IPS-20b (cell line): ENCODE measurements at regions not wholly inside any gene's neighbourhood (a gene's known extent, or its start where the extent isn't known, plus 50 kb on each side); places are given as distances from the start of the nearest gene placed in this dataset.

Experiments
- H3K27ac ChIP-seq: one replicate; pipeline ENCODE4 v1.5.1; 2013; ENCODE audit warnings: low read length
- H3K27me3 ChIP-seq: 2 replicates; pipeline ENCODE4 v1.6.1; 2013; ENCODE audit warnings: mild to moderate bottlenecking, low read length, inconsistent platforms; ENCODE audit not compliant: insufficient read depth
- H3K36me3 ChIP-seq: 2 replicates; pipeline ENCODE4 v1.6.1; 2013; ENCODE audit warnings: low read depth, mild to moderate bottlenecking, inconsistent platforms, low read length, moderate library complexity; ENCODE audit not compliant: insufficient read depth
- H3K4me1 ChIP-seq: 2 replicates; pipeline ENCODE4 v1.6.1; 2013; ENCODE audit warnings: mild to moderate bottlenecking, control low read depth, inconsistent platforms, low read length, moderate library complexity; ENCODE audit not compliant: insufficient read depth
- H3K4me3 ChIP-seq: 2 replicates; pipeline ENCODE4 v1.5.1; 2013; ENCODE audit warnings: mild to moderate bottlenecking, low read length, inconsistent platforms
- H3K9ac ChIP-seq: 2 replicates; pipeline ENCODE4 v1.6.1; 2013; ENCODE audit warnings: low read depth, mild to moderate bottlenecking, inconsistent platforms, low read length, moderate library complexity
- H3K9me3 ChIP-seq: 2 replicates; pipeline ENCODE4 v1.6.1; 2013; ENCODE audit warnings: mild to moderate bottlenecking, low read depth, low read length, inconsistent platforms; ENCODE audit not compliant: insufficient read depth

DNA sequence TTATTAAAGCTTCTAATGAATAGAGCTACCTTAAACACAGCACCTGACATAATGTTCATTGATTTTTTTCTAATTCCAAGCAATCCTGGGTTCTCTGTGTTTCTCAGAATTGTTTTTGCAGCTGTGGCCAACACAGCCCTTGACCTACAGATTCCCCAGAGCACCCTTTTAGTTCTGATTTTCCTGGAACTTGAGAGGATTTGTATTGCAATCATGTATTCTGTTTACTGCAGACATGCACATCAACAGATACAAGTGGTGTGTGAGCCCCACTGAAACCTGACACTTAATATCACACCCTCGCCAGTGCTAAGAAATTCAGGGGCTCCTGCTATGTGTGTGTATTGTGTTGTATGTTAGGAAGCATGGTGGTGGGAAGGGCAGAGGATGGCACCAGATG lies 344.2 kb upstream of the POM121L12 start:
- Histone ChIP-seq H3K4me3 (no peak overlapping the region), H3K36me3 (no peaks in the 10 kb centered on the region), H3K27me3 (no peaks in the 10 kb centered on the region), H3K9ac (no peak overlapping the region), H3K27ac (no peak overlapping the region), H3K4me1 (peaks cover 9% of the 10 kb centered on the region), H3K9me3 (no peaks in the 10 kb centered on the region)

DNA sequence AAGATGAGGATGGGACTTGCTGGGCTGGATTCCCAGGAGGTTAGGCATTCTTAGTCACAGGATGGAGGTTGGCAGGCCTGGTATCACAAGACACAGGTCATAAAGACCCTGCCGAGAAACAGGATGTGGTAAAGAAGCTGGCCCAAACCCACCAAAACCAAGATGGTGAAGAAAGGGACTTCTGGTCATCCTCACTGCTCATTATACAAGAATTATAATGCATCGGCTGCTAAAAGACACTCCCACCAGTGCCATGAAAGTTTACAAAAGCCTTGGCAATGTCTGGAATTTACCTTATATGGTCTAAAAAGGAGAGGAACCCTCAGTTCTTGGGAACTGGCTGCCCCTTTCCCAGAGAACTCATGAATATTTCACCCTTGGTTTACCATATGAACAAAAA lies 345.5 kb upstream of the POM121L12 start:
- Histone ChIP-seq H3K4me1 (no peaks in the 10 kb centered on the region), H3K27ac (no peak overlapping the region), H3K36me3 (no peaks in the 10 kb centered on the region), H3K9me3 (no peaks in the 10 kb centered on the region), H3K9ac (no peak overlapping the region), H3K4me3 (no peak overlapping the region), H3K27me3 (no peaks in the 10 kb centered on the region)

DNA sequence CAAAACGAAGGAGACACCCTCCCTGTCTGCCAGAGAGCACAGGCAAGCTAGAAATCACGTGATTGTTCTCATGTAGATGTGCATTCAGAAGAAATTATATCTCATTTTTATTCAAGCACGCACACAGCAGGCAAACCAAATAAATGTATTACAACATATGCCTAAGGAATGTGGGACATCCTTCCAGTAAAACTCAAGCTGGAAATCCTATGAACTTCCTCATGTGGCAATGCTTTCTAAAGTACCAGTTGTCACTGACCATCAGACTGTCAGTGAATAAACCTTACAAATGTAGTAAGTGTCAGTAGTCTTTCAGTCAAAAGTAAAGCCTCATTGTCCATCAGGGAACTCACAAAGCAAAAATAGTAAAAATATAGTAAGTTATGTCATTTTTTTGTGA lies 350.1 kb upstream of the POM121L12 start:
- no peak overlapping the region for H3K4me3 ChIP-seq
- H3K27me3 ChIP-seq, result no peaks in the 10 kb centered on the region
- no peaks in the 10 kb centered on the region for H3K9me3 ChIP-seq
- no peak overlapping the region for H3K27ac ChIP-seq
- no peaks in the 10 kb centered on the region for H3K4me1 ChIP-seq
- no peak overlapping the region for H3K9ac ChIP-seq
- no peaks in the 10 kb centered on the region for H3K36me3 ChIP-seq

DNA sequence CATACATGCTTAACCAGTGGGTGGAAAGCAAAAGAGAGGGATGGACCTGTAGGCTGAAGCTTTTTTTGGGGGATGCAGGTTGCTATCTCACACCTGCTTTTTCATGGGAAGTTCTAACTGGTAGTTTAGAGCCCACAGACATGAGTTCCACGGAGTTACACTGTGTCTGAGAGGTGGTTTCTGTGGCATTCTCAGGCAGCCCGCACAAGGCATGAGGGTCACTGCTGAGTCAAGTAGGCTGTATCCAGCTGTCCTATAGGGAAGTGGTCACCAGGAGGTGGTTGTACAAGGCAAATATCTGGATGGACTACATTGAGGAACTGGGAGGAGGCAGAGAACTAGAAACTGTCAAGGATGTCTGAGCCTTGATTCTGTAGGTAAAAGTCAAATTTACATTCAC lies 351.0 kb upstream of the POM121L12 start:
- no peaks in the 10 kb centered on the region for H3K36me3 ChIP-seq
- H3K27ac ChIP-seq, result no peak overlapping the region
- H3K9ac ChIP-seq, result no peak overlapping the region
- no peaks in the 10 kb centered on the region for H3K27me3 ChIP-seq
- no peaks in the 10 kb centered on the region for H3K9me3 ChIP-seq
- H3K4me1 ChIP-seq, result no peaks in the 10 kb centered on the region
- no peak overlapping the region for H3K4me3 ChIP-seq

DNA sequence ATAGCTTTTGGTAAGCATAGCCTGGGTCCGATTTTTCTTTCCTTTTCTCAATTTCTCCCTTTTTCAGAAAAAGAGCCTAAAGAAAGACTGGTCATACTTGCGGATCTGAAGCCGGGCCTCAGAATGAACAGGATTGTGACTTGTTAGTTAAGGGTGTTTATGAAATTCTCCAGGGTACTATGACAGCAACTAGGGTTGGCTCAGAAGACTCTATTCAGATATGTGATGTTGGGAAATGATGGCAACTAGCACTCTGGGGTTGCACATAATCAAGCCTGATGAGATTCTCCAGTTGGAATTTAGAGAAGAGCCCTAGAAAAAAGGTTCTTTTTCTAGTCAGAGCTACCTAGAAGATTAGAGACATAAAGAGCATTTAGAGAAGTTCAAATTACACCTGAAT lies 352.4 kb upstream of the POM121L12 start:
- no peak overlapping the region for H3K4me3 ChIP-seq
- H3K4me1 ChIP-seq, result no peaks in the 10 kb centered on the region
- H3K9ac ChIP-seq, result no peak overlapping the region
- no peak overlapping the region for H3K27ac ChIP-seq
- H3K36me3 ChIP-seq, result no peaks in the 10 kb centered on the region
- H3K27me3 ChIP-seq, result no peaks in the 10 kb centered on the region
- no peaks in the 10 kb centered on the region for H3K9me3 ChIP-seq

DNA sequence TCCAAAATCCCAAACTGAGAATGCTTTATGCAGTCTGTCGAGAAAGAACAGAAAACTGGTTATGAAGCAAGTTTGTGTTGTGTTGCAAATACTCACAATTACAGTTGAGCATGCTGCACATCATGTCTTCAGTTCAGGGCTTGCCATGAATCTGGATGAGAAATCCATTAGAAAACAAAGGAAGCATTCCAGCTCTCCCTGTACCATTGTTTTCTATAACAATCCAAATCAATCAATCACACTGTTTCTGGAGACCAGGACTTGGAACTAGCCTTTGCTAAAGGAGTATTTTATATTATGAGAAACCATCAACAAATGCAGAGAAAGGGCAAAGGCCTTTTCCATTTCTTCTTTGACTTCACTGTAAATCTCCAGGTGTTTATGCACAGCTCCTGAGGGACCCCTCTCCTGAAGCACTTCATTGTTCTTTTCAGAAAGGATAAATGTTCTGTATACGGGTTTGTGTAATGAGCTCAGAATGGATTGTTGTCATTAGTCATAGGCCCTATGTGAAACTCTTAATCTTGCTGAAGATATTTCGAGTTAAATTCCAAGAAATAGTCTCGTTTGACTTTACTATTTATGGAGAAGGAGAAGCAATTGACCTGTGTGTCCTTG lies 364.7 kb upstream of the POM121L12 start:
- Histone ChIP-seq H3K9ac (no peak overlapping the region), H3K9me3 (no peaks in the 10 kb centered on the region), H3K27me3 (no peaks in the 10 kb centered on the region), H3K4me3 (no peak overlapping the region), H3K27ac (no peak overlapping the region), H3K36me3 (no peaks in the 10 kb centered on the region), H3K4me1 (peaks cover 5% of the 10 kb centered on the region; the same call in 1 of the 2 replicates)

DNA sequence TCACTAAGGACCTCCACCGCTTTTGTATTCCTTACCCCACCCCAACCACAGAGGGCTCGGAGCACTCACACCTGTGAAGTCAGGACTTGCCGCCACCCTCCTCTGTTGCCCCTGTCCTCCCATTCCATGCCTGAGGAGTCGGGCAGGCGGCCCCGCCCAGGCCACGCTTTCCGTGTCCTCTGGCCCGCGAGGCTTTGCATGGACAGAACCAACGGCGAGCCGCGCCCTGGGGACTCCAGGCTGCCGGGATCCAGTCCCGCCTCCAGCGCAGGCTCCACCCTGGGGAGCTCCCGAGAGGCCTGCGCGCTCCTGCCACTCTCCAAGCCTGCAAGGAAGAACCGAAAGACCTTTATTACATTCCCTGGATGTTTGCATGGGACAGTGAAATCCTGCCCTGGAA lies 366.4 kb upstream of the POM121L12 start:
- Histone ChIP-seq H3K9me3 (no peaks in the 10 kb centered on the region), H3K4me1 (peaks cover 5% of the 10 kb centered on the region; the same call in 1 of the 2 replicates), H3K27ac (no peak overlapping the region), H3K4me3 (no peak overlapping the region), H3K9ac (no peak overlapping the region), H3K27me3 (no peaks in the 10 kb centered on the region), H3K36me3 (no peaks in the 10 kb centered on the region)

DNA sequence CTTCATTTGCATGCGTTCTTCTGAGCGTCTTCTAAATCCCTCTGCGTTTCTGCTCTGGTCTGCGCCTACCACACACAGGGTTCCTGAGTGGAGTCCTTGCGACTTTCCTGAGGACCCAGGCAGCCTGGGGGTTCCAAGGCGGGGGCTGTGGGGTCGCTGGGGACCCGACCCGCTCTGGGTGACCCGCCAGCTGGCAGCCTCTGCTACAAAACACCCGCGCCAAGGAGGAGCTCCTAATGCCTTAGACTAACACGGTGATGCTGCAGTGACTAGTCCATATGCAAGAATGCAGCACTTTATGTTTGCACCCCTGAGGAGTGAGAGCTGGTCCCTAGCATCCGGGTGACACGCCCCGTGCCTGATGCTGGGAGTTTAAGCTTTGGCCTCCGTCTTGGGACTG lies 367.0 kb upstream of the POM121L12 start:
- H3K4me3 ChIP-seq, result no peak overlapping the region
- no peaks in the 10 kb centered on the region for H3K36me3 ChIP-seq
- H3K4me1 ChIP-seq, result peaks cover 5% of the 10 kb centered on the region; the same call in 1 of the 2 replicates
- no peak overlapping the region for H3K27ac ChIP-seq
- no peak overlapping the region for H3K9ac ChIP-seq
- no peaks in the 10 kb centered on the region for H3K27me3 ChIP-seq
- no peaks in the 10 kb centered on the region for H3K9me3 ChIP-seq

DNA sequence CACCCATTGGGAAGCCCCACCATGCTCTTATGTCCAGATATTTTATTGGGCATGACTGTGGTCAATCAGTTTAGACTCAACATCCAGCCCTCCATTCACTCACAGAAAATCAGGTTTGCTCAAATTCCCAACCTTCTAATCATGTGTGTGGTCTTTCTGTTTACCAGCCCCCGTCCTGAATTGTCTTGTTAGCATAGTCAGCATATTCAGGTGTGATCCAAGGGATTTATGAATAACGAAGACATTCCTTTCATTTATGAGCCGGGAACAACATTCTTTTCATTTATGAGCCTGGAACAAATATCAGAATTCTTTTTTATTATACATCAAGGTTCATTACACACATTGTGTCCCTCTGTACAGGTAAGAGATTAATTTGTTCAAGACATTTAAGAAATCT lies 376.3 kb upstream of the POM121L12 start:
- Histone ChIP-seq H3K27ac (no peak overlapping the region), H3K4me1 (no peaks in the 10 kb centered on the region; the same call in 1 of the 2 replicates), H3K27me3 (no peaks in the 10 kb centered on the region), H3K4me3 (no peak overlapping the region), H3K9me3 (peaks cover 12% of the 10 kb centered on the region), H3K36me3 (no peaks in the 10 kb centered on the region), H3K9ac (no peak overlapping the region)

DNA sequence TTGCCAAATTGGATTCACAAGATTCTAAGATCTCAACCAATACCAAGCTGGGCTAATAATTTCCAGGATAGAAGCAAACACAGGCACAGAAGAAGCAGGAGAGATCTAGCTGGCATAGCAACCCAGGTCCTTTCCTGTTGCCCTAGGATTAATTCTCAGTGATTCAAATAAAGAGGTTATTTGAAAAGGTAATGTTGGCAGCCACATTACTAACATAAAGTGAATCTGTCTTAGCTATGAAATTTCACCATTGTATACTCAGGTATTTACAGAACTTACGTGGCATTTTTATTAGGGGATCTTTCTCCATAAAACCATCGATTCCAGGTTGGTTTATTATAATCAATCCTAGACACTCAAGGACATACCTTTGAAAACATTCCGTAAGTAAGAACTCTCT lies 379.3 kb upstream of the POM121L12 start:
- no peak overlapping the region for H3K27ac ChIP-seq
- H3K36me3 ChIP-seq, result no peaks in the 10 kb centered on the region
- H3K4me3 ChIP-seq, result no peak overlapping the region
- H3K9me3 ChIP-seq, result peaks cover 10% of the 10 kb centered on the region
- no peaks in the 10 kb centered on the region for H3K27me3 ChIP-seq
- no peaks in the 10 kb centered on the region; the same call in 1 of the 2 replicates for H3K4me1 ChIP-seq
- no peak overlapping the region for H3K9ac ChIP-seq

DNA sequence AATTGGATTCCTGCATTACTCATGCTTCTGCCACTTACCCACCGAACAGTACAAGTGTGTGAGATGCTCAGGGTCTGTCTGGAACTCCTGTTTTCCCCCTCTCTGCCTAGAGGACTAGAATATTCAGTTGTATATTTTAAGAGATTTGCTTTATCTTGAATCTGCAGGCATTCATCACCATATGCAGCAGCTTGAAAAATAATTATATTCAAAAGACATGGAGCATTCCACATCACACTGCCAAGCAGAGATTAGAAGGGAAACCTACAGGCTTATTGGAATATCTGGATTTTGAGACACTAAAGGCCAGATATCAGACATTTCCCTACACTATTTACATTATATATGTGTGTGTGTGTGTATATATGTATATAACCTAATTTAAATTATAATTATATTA lies 382.8 kb upstream of the POM121L12 start:
- Histone ChIP-seq H3K9ac (no peak overlapping the region), H3K4me1 (no peaks in the 10 kb centered on the region; the same call in 1 of the 2 replicates), H3K27me3 (no peaks in the 10 kb centered on the region), H3K4me3 (no peak overlapping the region), H3K36me3 (no peaks in the 10 kb centered on the region), H3K9me3 (no peaks in the 10 kb centered on the region), H3K27ac (no peak overlapping the region)

DNA sequence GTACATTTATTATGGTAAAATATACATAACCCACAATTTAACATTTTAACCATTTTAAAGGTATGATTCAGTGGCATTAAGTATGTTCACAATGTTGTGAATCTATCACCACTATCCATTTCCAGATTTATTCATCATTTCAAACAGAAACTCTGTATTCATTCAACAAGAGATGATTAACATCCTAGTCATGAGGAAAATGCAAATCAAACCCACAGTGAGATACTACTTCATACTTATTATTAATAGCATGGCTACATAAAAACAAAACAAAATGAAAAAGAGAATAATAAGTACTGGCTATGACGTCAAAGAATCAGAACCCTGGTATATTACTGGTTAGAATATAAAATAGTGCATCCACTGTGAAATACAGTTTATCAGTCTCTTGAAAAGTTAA lies 386.6 kb upstream of the POM121L12 start:
- Histone ChIP-seq H3K4me1 (no peaks in the 10 kb centered on the region), H3K9me3 (no peaks in the 10 kb centered on the region), H3K4me3 (no peak overlapping the region), H3K27me3 (no peaks in the 10 kb centered on the region), H3K9ac (no peak overlapping the region), H3K27ac (no peak overlapping the region), H3K36me3 (no peaks in the 10 kb centered on the region)
